ENCODE measurements at regions not wholly inside any gene's neighbourhood (a gene's known extent, or its start where the extent isn't known, plus 50 kb on each side); places are given as distances from the start of the nearest gene placed in this dataset.

DNA sequence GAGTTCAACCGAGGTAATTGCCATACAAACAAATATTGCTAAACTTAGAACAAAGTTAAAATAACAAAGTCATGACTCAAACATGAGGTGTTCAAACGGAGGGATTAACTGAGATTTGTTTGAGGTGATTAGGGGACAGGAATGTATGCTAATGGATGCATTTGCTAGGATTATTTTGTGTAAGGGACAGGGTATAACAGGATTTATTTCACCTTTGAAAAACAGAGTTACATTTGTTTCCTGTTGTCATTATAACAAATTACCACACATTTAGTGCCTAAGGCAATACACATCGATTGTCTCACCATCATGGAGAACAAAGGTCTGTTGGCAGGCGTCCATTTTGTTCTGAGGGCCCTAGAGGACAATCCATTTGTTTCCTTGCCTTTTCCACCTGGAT, 304.3 kb upstream of the CNTNAP5 start:
- TF ChIP-seq EZH2 (IDR thresholded peaks at IDR 0.05; ENCODE audit: borderline replicate concordance, low read length), result no peak
- no peak for TF ChIP-seq CTCF (conservative IDR thresholded peaks at IDR 0.05 in 1 of 2, IDR thresholded peaks at IDR 0.05 in 1 of 2; ENCODE audit: extremely low read depth in 1 of 2, insufficient read depth in 1 of 2, low read depth in 1 of 2, low read length in 2 of 2)
